GM08714 (cell line): ENCODE measurements at regions not wholly inside any gene's neighbourhood (a gene's known extent, or its start where the extent isn't known, plus 50 kb on each side); places are given as distances from the start of the nearest gene placed in this dataset.

Experiments
- H3K4me3 ChIP-seq: fragments of 200-500 bp; sonication (Bioruptor generic); 2 replicates; pipeline ENCODE4 v1.5.1; 2014; ENCODE audit warnings: mild to moderate bottlenecking, low read length, inconsistent platforms
- ZNF274 ChIP-seq: IDR thresholded peaks from 2 replicates; pipeline ENCODE4 v1.6.1; 2012; ENCODE audit warnings: mild to moderate bottlenecking, low read depth, low read length

DNA sequence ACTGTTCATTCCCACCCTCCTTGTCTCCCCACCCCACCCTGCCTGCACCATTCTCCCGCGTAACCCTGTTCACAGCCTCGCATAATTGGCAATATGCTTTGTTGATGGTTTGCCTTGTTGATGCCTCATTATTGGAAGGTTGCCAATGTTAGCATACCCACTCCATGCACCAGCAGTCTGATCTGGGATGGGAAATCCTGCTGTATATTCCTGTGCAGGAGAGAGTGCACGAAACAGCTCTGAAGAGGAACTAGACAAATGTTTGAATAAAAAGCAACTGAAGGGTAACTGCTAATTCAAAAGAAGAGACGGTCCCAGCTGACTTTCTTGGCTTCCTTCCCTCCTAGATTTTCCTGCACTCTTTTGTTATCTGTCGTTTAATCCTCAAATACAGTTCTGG is 271.7 kb upstream of the TLE4 start:
- TF ChIP-seq ZNF274, result no peak

DNA sequence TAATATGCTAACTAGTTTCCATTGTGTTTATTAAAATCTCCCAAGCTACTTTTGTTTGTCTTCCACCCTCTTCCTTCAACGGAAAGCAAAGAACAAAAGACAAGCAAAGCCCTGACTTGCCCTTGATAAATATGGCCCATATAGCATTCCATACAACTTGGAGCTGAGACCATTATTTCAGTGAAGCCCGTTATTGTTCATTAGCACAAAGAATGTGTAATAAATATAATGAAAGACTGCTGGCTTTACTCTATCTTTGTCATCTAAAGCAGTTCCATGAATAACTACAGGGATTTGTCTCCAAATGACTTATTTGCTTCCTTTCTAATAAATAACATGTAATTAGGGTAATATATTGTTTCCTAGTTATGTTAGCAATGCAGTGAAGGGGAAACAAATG is 270.7 kb upstream of the TLE4 start:
- no peak overlapping the region for H3K4me3 ChIP-seq
- TF ChIP-seq ZNF274, result no peak

More for the DNA sequence above, 271.7 kb upstream of the TLE4 start:
- no peak overlapping the region for H3K4me3 ChIP-seq

DNA sequence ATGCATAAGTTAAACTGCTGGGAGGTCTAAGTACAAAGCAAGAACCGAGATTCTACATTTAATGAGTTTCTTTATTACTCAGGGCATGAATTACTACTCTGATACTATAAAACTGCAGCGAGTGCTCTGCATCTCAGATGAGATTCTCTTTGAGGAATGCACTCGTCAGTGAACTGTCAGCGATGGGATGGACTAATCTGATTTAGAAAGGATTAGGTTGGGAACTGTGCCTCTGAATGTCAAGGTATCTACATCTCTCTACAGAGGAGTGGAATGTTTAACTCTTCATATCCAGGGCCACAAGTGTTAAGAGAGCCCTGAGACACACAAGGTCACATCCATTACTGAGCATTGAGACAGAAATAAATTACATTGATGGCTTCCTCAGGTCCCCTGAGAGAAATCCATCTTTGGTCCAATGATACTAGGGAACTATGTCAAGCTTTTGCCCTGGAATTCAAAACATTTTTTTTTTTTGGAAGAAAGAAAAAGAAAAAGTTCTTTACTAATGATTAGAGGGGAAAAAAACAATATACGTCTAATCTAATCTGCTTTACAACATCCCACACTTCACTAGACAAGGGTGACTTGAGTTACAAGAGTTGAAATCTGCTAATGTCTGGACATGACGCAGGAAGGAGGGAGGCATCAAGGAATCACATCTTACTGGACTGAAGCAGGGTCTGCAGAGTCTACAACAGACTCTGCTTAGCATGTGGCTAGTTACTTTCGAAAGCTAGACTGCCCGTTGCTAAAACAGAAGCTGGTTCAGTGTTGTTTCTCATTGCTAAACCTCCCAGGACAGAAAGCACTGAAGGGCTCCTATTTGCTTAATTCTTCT is 270.0 kb upstream of the TLE4 start:
- no peak overlapping the region for H3K4me3 ChIP-seq
- no peak for TF ChIP-seq ZNF274

DNA sequence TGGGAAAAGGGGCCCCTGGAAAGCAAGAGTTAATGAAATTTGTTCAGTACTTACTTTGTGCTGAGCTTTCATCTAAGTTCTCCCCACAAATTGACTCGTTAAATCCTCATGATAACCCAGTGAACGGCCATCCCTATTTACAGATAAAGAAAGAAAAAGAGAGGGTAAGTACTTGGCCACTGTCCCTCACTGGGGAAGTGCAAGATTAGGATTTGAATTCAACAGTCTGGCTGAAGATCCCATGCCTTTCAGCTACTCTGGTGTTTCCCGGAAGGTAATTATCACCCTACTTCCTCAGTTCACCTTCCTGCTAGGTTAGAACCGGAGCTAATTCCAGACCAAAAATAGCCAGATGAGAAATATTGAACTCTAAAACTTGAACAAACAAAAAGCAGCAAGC is 269.2 kb upstream of the TLE4 start:
- no peak for TF ChIP-seq ZNF274
- no peak overlapping the region for H3K4me3 ChIP-seq

DNA sequence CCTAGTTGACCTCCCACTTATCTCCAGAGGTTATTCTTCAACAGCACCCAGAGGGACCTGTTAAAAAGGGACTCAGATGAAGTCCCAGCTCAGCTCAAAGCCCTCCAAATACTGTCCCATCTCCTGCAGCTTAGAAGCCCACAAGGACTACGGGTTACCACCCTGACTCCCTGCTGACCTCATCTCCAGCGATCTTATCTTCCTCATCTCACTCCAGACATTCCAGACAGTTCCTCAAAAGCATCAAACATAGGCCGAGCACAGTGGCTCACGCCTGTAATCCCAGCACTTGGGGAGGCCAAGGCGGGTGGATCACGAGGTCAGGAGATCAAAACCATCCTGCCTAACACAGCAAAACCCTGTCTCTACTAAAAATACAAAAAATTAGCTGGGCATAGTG is 263.8 kb upstream of the TLE4 start:
- no peak overlapping the region for H3K4me3 ChIP-seq
- no peak for TF ChIP-seq ZNF274

DNA sequence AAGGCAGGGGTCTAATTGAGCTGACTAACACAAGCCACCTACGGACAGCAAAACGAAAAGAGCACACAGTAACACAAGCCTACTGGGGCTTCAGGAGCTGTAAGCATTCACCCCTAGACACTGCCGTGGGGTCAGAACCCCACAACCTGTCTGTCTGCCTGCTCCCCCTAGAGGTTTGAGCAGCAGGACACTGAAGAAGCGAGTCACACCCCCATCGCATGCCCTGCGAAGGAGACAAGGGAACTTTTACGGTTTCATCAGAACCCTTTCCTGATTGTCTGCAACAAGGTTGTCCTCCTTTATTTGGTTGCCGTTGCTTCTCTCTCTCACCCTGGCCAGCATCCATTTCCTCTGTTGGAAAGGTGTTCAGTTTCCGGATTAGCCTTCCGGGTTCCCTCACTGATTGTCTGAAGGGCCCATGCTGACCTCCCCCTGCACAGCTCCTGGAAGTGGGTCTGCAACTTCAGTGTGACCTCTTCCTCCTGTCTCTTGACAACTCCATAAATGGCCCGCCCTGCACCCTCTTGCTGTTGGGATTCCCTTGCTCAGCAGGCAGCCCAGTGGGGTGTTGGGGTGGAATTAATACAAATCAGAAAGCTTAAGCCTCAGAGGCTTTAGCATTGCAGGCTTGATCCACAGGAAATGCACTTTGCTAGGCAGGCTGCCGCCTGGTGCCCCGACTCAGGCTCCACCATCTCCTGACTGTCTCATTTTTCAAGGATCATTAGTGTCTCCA is 258.9 kb upstream of the TLE4 start:
- TF ChIP-seq ZNF274, result no peak
- H3K4me3 ChIP-seq, result no peak overlapping the region

DNA sequence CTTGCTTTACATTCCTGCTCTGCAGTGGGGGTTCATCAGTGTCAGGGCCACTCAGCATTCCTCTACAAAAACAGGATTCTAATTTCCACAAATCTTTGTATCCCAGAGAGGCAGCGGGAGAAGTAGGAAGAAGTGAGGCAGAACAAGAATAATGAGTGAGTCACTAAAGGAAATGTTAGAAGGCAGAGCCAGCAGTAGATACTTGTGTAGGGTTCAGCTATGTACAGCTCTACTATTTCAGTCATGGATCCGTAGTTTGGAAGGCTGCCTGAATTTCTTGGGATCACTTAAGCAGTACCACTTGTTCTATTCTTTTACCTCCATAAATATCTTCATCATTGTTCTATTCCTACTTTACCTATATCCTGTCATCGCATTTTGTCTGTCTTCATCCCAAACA is 246.3 kb upstream of the TLE4 start:
- H3K4me3 ChIP-seq, result no peak overlapping the region
- no peak for TF ChIP-seq ZNF274

DNA sequence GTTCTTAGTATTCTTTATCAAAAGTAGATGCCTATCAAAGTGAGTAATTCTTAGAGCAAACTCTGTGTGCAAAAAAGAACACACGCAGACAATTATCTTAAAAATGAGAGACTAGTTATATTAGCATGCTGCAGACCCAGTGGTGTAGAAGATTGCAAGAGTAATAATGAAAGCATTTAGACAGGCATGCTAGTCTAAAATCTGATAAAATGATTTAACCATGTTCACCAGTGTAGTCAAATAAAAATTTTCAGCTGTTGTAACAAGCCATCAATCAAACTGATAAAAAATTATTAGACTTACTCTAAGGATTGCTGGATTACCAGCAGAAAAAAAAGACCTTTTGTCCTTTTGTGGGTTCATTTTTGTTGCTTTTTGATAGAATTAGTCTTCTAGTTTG is 241.9 kb upstream of the TLE4 start:
- H3K4me3 ChIP-seq, result no peak overlapping the region
- TF ChIP-seq ZNF274, result no peak

DNA sequence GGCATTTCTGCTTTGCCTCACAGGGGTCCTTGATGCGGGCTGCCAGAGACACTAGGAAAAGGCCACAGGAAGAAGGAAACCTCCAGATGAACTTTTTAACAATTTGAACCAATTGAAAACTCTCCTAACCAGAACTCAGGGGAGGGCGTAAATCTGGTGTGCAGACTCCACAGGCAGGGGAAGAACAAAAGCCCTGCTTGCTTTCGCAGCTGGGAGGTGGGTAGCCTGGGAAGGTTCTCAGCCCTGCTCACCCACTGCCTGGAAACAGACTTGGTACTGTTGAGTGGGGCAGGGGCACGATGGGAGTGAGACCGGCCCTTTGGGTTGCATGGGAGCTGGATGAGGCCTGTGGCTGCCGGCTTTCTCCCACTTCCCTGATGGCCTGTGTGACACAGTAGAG is 237.8 kb upstream of the TLE4 start:
- no peak overlapping the region for H3K4me3 ChIP-seq
- no peak for TF ChIP-seq ZNF274

DNA sequence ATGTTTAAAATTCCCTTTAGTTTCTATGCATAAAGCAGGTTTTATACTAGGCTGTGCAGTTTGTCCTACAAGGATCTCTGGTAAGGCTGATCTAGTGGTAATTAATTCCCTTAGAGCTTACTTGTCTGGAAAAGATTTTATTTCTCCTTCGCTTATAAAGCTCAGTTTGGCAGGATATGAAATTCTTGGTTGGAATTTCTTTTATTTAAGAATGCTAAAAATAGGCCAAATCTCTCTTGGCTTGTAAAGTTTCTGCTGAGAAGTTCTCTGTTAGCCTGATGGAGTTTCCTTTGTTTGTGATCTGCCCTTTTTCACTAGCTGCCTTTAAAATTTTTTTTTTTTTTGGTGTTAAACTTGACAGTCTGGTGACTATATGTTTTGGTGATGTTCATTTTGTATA is 237.1 kb upstream of the TLE4 start:
- TF ChIP-seq ZNF274, result no peak
- H3K4me3 ChIP-seq, result no peak overlapping the region

DNA sequence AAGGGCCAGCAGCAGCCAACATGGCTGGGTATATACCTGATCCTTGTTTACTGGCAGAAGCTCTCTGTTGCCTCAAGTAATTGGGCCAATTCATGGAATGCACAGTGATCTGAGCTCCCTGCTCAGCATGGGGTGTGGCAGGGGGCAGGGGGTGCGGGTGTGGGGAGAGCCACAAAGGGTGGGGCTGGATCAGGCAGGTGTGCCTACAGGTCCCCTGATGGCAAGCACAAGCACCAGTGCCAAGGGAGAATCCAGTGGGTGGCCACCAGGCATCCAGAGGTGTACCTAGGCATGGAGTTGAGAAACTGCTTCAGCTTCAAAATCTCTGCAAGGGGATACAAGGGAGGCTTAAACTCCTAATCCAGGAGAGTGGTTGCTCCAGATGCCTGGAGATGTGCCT is 235.8 kb upstream of the TLE4 start:
- no peak for TF ChIP-seq ZNF274

DNA sequence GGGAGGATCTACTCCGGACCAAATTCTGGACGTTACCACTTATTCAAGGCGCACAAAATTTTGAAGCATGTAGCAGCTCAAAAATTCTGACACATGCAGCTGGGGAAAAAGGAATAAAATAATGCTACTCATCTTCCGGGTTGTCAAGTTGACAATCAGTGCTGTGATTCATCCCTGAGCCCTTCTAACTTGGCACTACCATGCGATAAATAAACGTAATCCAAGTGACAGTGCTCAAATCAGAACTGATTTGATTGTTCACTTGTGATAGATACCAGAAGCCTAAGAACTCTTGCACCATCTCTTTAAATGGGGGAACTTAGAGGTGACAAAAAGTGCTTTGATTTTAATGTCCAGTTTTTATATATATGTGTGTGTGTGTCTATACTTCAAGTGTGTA is 230.2 kb upstream of the TLE4 start:
- no peak for TF ChIP-seq ZNF274
- no peak overlapping the region for H3K4me3 ChIP-seq

More for the DNA sequence above, 235.8 kb upstream of the TLE4 start:
- no peak overlapping the region for H3K4me3 ChIP-seq

DNA sequence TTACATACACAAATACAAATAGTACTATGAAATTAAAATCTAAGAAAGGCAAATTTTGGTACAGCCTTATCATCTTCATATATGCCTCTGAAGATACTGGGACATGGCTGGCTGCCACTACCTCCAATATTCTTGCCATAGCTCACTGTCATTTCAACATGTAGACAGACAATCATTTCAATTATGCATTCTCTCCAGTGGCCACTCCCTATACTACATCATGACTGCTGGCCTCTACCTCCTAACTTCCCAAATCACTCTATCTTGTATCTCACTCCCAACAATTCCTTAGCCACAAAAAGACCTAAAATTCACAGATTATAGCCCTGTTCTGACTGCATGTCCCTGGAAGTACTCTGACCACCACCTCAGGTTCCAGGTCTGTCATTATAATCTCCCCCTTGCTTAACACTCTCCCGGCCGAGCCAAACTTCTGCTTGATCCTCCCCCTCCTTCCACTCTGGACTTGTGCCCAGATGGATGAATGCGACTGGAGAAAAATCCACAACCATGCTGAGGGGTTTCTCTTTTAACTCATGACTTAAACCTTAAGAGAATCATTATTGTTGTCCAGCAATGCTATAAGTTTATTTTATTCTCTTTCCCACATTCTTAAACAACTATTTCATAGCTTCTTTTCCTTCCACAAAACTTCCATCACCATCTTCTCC is 225.3 kb upstream of the TLE4 start:
- no peak overlapping the region for H3K4me3 ChIP-seq

DNA sequence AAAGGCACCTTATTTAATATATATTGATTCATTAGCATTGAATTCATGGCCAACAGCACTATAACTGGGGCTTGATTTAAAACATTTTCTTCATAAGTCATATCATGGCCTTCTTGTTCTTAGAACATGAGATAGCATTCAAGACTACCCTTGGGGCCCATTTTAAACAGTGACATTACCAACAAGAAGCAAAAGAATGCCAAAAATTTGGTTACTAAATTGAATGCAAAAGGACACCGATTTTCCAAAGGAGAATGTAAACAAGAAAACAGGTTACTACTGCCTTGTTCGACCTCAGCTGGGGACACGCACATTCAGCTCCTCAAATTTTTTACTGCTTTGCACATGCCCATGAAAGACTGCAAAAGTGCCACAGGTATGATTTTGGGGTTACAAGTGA is 219.4 kb upstream of the TLE4 start:
- no peak for TF ChIP-seq ZNF274
- no peak overlapping the region for H3K4me3 ChIP-seq

More for the DNA sequence above, 225.3 kb upstream of the TLE4 start:
- no peak for TF ChIP-seq ZNF274
